BLaER1 treated with 17β-estradiol and CSF1 and Interleukin-3, amounts not matched to agents 10 nM and 100 nM (cell line): ENCODE measurements at regions not wholly inside any gene's neighbourhood (a gene's known extent, or its start where the extent isn't known, plus 50 kb on each side); places are given as distances from the start of the nearest gene placed in this dataset.
"Not testable (repeated sequence)": the region's sequence is repeated elsewhere in the genome, so short reads cannot be mapped to it uniquely, and the experiment has no call there.

Source experiments
- H3K27ac ChIP-seq, 11 experiments: shearing (Covaris generic); formaldehyde crosslinking; 2 replicates each; pipeline ENCODE4 v1.8.1; 2022
- H3K27me3 ChIP-seq, 11 experiments: shearing (Covaris generic); formaldehyde crosslinking; 2 replicates each; pipeline ENCODE4 v1.8.1; 2022
- H3K36me3 ChIP-seq, 11 experiments: shearing (Covaris generic); formaldehyde crosslinking; 2 replicates each; pipeline ENCODE4 v1.8.1; 2022
- H3K4me1 ChIP-seq, 10 experiments: shearing (Covaris generic); formaldehyde crosslinking; 2 replicates each; pipeline ENCODE4 v1.8.1; 2022
- H3K4me2 ChIP-seq, 11 experiments: shearing (Covaris generic); formaldehyde crosslinking; 2 replicates each; pipeline ENCODE4 v1.8.1; 2022
- H3K4me3 ChIP-seq, 10 experiments: shearing (Covaris generic); formaldehyde crosslinking; 2 replicates each; pipeline ENCODE4 v1.8.1; 2022
- H3K9ac ChIP-seq, 11 experiments: shearing (Covaris generic); formaldehyde crosslinking; 2 replicates each; pipeline ENCODE4 v1.8.1; 2022
- H3K9me3 ChIP-seq, 11 experiments: shearing (Covaris generic); formaldehyde crosslinking; replicated peaks in 1 of 11; 2 replicates each; pipeline ENCODE4 v1.8.1; 2022
- H4K20me1 ChIP-seq, 11 experiments: shearing (Covaris generic); formaldehyde crosslinking; 2 replicates each; pipeline ENCODE4 v1.8.1; 2022
- Cebpa-rat ChIP-seq, 11 experiments: shearing (Covaris generic); IDR thresholded peaks; 2 replicates each; pipeline ENCODE4 v1.8.1; 2022

- Histone ChIP-seq H3K9me3 (no peaks in the 10 kb centered on the region), H3K36me3 (no peaks in the 10 kb centered on the region), H3K27me3 (no peaks in the 10 kb centered on the region), H3K27ac (no peak overlapping the region), H3K9ac (no peak overlapping the region), H4K20me1 (no peaks in the 10 kb centered on the region), H3K4me1 (peaks cover 0 to 24% (median 15%) of the 10 kb centered on the region in 10 experiments; a peak in 13 of 20 replicates), H3K4me2 (peak overlapping the region in 3 of 11 experiments; percentile 21 to 57 (median 48); a peak in 2 of 22 replicates), H3K4me3 (no peak overlapping the region)
- no peak for TF ChIP-seq Cebpa-rat (IDR thresholded peaks at IDR 0.05)
Observed at GRCh38 chr20:19026901-19027644, 185.4 kb upstream of the SLC24A3 start.

GRCh38 chr20:19027971-19028370 lies 184.5 kb upstream of the SLC24A3 start:
- H3K9ac ChIP-seq = no peak overlapping the region
- no peak overlapping the region for H3K4me2 ChIP-seq
- peaks cover 0 to 19% (median 13%) of the 10 kb centered on the region in 10 experiments; a peak in 13 of 20 replicates for H3K4me1 ChIP-seq
- no peak for TF ChIP-seq Cebpa-rat (IDR thresholded peaks at IDR 0.05)
- H3K36me3 ChIP-seq = no peaks in the 10 kb centered on the region
- no peaks in the 10 kb centered on the region for H3K9me3 ChIP-seq
- H3K27ac ChIP-seq = no peak overlapping the region
- H3K27me3 ChIP-seq = no peaks in the 10 kb centered on the region
- no peak overlapping the region for H3K4me3 ChIP-seq
- H4K20me1 ChIP-seq = no peaks in the 10 kb centered on the region

GRCh38 chr20:19041787-19042186 lies 170.7 kb upstream of the SLC24A3 start:
- H3K4me2 ChIP-seq = no peak overlapping the region
- H4K20me1 ChIP-seq = no peaks in the 10 kb centered on the region
- H3K27me3 ChIP-seq = no peaks in the 10 kb centered on the region
- no peak overlapping the region for H3K9ac ChIP-seq
- no peak overlapping the region for H3K4me3 ChIP-seq
- no peaks in the 10 kb centered on the region for H3K4me1 ChIP-seq
- no peak overlapping the region for H3K27ac ChIP-seq
- TF ChIP-seq Cebpa-rat (IDR thresholded peaks at IDR 0.05) = no peak
- no peaks in the 10 kb centered on the region for H3K36me3 ChIP-seq
- H3K9me3 ChIP-seq = no peaks in the 10 kb centered on the region

- H3K9me3 ChIP-seq = no peaks in the 10 kb centered on the region
- no peak overlapping the region for H3K4me2 ChIP-seq
- no peaks in the 10 kb centered on the region for H4K20me1 ChIP-seq
- no peaks in the 10 kb centered on the region for H3K27me3 ChIP-seq
- no peak overlapping the region for H3K9ac ChIP-seq
- no peak for TF ChIP-seq Cebpa-rat (IDR thresholded peaks at IDR 0.05)
- H3K4me3 ChIP-seq = no peak overlapping the region
- no peak overlapping the region for H3K27ac ChIP-seq
- H3K36me3 ChIP-seq = no peaks in the 10 kb centered on the region
- peaks cover 0 to 6% (median 0%) of the 10 kb centered on the region in 10 experiments; a peak in 3 of 20 replicates for H3K4me1 ChIP-seq
Observed at GRCh38 chr20:19045371-19045770, 167.1 kb upstream of the SLC24A3 start.

GRCh38 chr20:19047040-19047950 lies 165.1 kb upstream of the SLC24A3 start:
- Histone ChIP-seq H3K4me2 (peak overlapping the region in 4 of 11 experiments; percentile 1 to 18 (median 10); a peak in 1 of 22 replicates), H4K20me1 (no peaks in the 10 kb centered on the region), H3K27me3 (no peaks in the 10 kb centered on the region), H3K36me3 (no peaks in the 10 kb centered on the region), H3K4me1 (peaks cover 0 to 6% (median 0%) of the 10 kb centered on the region in 10 experiments; a peak in 3 of 20 replicates), H3K27ac (no peak overlapping the region), H3K9ac (no peak overlapping the region), H3K4me3 (no peak overlapping the region), H3K9me3 (no peaks in the 10 kb centered on the region)
- no peak for TF ChIP-seq Cebpa-rat (IDR thresholded peaks at IDR 0.05)

GRCh38 chr20:19047951-19048296 lies 164.5 kb upstream of the SLC24A3 start:
- Histone ChIP-seq H4K20me1 (no peaks in the 10 kb centered on the region), H3K4me1 (peaks cover 0 to 6% (median 0%) of the 10 kb centered on the region in 10 experiments; a peak in 3 of 20 replicates), H3K4me3 (no peak overlapping the region), H3K27me3 (no peaks in the 10 kb centered on the region), H3K9me3 (no peaks in the 10 kb centered on the region), H3K9ac (no peak overlapping the region), H3K36me3 (no peaks in the 10 kb centered on the region), H3K4me2 (peak overlapping the region in 5 of 11 experiments; percentile 1 to 20 (median 15); a peak in 1 of 22 replicates), H3K27ac (no peak overlapping the region)
- TF ChIP-seq Cebpa-rat (IDR thresholded peaks at IDR 0.05) = no peak

- no peak overlapping the region for H3K4me2 ChIP-seq
Observed at GRCh38 chr20:19048995-19049501, 163.4 kb upstream of the SLC24A3 start.

GRCh38 chr20:19049514-19049913 lies 162.9 kb upstream of the SLC24A3 start:
- H3K36me3 ChIP-seq = no peaks in the 10 kb centered on the region
- H4K20me1 ChIP-seq = no peaks in the 10 kb centered on the region
- no peak overlapping the region for H3K4me3 ChIP-seq
- H3K4me2 ChIP-seq = no peak overlapping the region
- H3K9me3 ChIP-seq = no peaks in the 10 kb centered on the region
- no peak for TF ChIP-seq Cebpa-rat (IDR thresholded peaks at IDR 0.05)
- peaks cover 0 to 6% (median 0%) of the 10 kb centered on the region in 10 experiments; a peak in 3 of 20 replicates for H3K4me1 ChIP-seq
- no peaks in the 10 kb centered on the region for H3K27me3 ChIP-seq
- no peak overlapping the region for H3K9ac ChIP-seq
- H3K27ac ChIP-seq = no peak overlapping the region

More at GRCh38 chr20:19048995-19049501, 163.4 kb upstream of the SLC24A3 start:
- no peak overlapping the region for H3K9ac ChIP-seq
- H3K27ac ChIP-seq = no peak overlapping the region
- H3K4me1 ChIP-seq = peaks cover 0 to 6% (median 0%) of the 10 kb centered on the region in 10 experiments; a peak in 3 of 20 replicates
- H3K27me3 ChIP-seq = no peaks in the 10 kb centered on the region
- no peaks in the 10 kb centered on the region for H3K36me3 ChIP-seq
- no peak overlapping the region for H3K4me3 ChIP-seq
- no peaks in the 10 kb centered on the region for H4K20me1 ChIP-seq
- no peaks in the 10 kb centered on the region for H3K9me3 ChIP-seq
- no peak for TF ChIP-seq Cebpa-rat (IDR thresholded peaks at IDR 0.05)

- Histone ChIP-seq H3K27ac (no peak overlapping the region), H3K4me2 (no peak overlapping the region), H3K4me3 (no peak overlapping the region), H3K27me3 (no peaks in the 10 kb centered on the region), H3K4me1 (no peaks in the 10 kb centered on the region), H3K9ac (no peak overlapping the region), H4K20me1 (no peaks in the 10 kb centered on the region), H3K36me3 (no peaks in the 10 kb centered on the region), H3K9me3 (peaks cover 21 to 34% (median 28%) of the 10 kb centered on the region in 11 experiments)
- TF ChIP-seq Cebpa-rat (IDR thresholded peaks at IDR 0.05) = no peak
Observed at GRCh38 chr20:19056909-19057308, 155.5 kb upstream of the SLC24A3 start.

- Histone ChIP-seq H3K9me3 (peaks cover 73 to 90% (median 82%) of the 10 kb centered on the region in 11 experiments), H3K4me3 (peak overlapping the region in 1 of 10 experiments; percentile 31; a peak in 2 of 20 replicates)
- not testable (repeated sequence) for H3K4me1 ChIP-seq, H4K20me1 ChIP-seq, H3K4me2 ChIP-seq, H3K36me3 ChIP-seq, H3K9ac ChIP-seq, H3K27me3 ChIP-seq, H3K27ac ChIP-seq
Observed at GRCh38 chr20:19064788-19065187, 147.7 kb upstream of the SLC24A3 start.
